ENCODE measurements at regions not wholly inside any gene's neighbourhood (a gene's known extent, or its start where the extent isn't known, plus 50 kb on each side); places are given as distances from the start of the nearest gene placed in this dataset.

- Histone ChIP-seq H3K36me3 (ENCODE audit: insufficient read depth, low read length) (no peaks in the 10 kb centered on the region), H4K20me1 (ENCODE audit: insufficient read depth, low read length) (no peaks in the 10 kb centered on the region), H3K4me1 (ENCODE audit: insufficient read depth, low read length) (peaks cover 14% of the 10 kb centered on the region), H3K4me2 (ENCODE audit: insufficient read depth, low read length) (peak overlapping the region; percentile 51), H3K27ac (ENCODE audit: low read depth, low read length) (no peak overlapping the region), H2AFZ (ENCODE audit: low read length) (peak overlapping the region; percentile 5), H3K79me2 (ENCODE audit: insufficient read depth, low read length) (no peaks in the 10 kb centered on the region), H3K4me3 (ENCODE audit: insufficient read depth, low read length) (no peak overlapping the region), H3K27me3 (ENCODE audit: insufficient read depth, low read length) (peaks cover 10% of the 10 kb centered on the region), H3K9me3 (ENCODE audit: low read depth, low read length) (no peaks in the 10 kb centered on the region)
- TF ChIP-seq CTCF (IDR thresholded peaks at IDR 0.05; ENCODE audit: extremely low read depth, low read depth, low read length): peak; percentile 75
- no peak for DNase-seq (ENCODE audit: insufficient read length, low spot score, missing footprints)
These were observed 88.0 kb upstream of the TMEM260 start for GRCh38 chr14:56491299-56492285.

GRCh38 chr14:56494167-56494566 is 85.4 kb upstream of the TMEM260 start:
- Histone ChIP-seq H3K36me3 (ENCODE audit: insufficient read depth, low read length) (no peaks in the 10 kb centered on the region), H3K4me2 (ENCODE audit: insufficient read depth, low read length) (no peak overlapping the region), H3K9me3 (ENCODE audit: low read depth, low read length) (no peaks in the 10 kb centered on the region), H4K20me1 (ENCODE audit: insufficient read depth, low read length) (no peaks in the 10 kb centered on the region), H3K4me1 (ENCODE audit: insufficient read depth, low read length) (no peaks in the 10 kb centered on the region), H2AFZ (ENCODE audit: low read length) (no peak overlapping the region), H3K4me3 (ENCODE audit: insufficient read depth, low read length) (no peak overlapping the region), H3K79me2 (ENCODE audit: insufficient read depth, low read length) (no peaks in the 10 kb centered on the region), H3K27ac (ENCODE audit: low read depth, low read length) (no peak overlapping the region), H3K27me3 (ENCODE audit: insufficient read depth, low read length) (peaks cover 10% of the 10 kb centered on the region)
- no peak for TF ChIP-seq CTCF (IDR thresholded peaks at IDR 0.05; ENCODE audit: extremely low read depth, low read depth, low read length)
- DNase-seq (ENCODE audit: insufficient read length, low spot score, missing footprints): no peak

- H3K27ac ChIP-seq (ENCODE audit: low read depth, low read length): no peak overlapping the region
- TF ChIP-seq CTCF (IDR thresholded peaks at IDR 0.05; ENCODE audit: extremely low read depth, low read depth, low read length): no peak
- no peak overlapping the region for H3K4me2 ChIP-seq (ENCODE audit: insufficient read depth, low read length)
- H3K9me3 ChIP-seq (ENCODE audit: low read depth, low read length): no peaks in the 10 kb centered on the region
- H3K36me3 ChIP-seq (ENCODE audit: insufficient read depth, low read length): no peaks in the 10 kb centered on the region
- H3K4me3 ChIP-seq (ENCODE audit: insufficient read depth, low read length): no peak overlapping the region
- no peak for DNase-seq (ENCODE audit: insufficient read length, low spot score, missing footprints)
- no peaks in the 10 kb centered on the region for H4K20me1 ChIP-seq (ENCODE audit: insufficient read depth, low read length)
- peaks cover 10% of the 10 kb centered on the region for H3K27me3 ChIP-seq (ENCODE audit: insufficient read depth, low read length)
- no peaks in the 10 kb centered on the region for H3K4me1 ChIP-seq (ENCODE audit: insufficient read depth, low read length)
- no peak overlapping the region for H2AFZ ChIP-seq (ENCODE audit: low read length)
- H3K79me2 ChIP-seq (ENCODE audit: insufficient read depth, low read length): no peaks in the 10 kb centered on the region
These were observed 81.5 kb upstream of the TMEM260 start for GRCh38 chr14:56498112-56498511.

- Histone ChIP-seq H3K4me2 (ENCODE audit: insufficient read depth, low read length) (no peak overlapping the region), H3K79me2 (ENCODE audit: insufficient read depth, low read length) (no peaks in the 10 kb centered on the region), H3K9me3 (ENCODE audit: low read depth, low read length) (no peaks in the 10 kb centered on the region), H3K27me3 (ENCODE audit: insufficient read depth, low read length) (peaks cover 7% of the 10 kb centered on the region), H3K27ac (ENCODE audit: low read depth, low read length) (no peak overlapping the region), H4K20me1 (ENCODE audit: insufficient read depth, low read length) (no peaks in the 10 kb centered on the region), H3K36me3 (ENCODE audit: insufficient read depth, low read length) (no peaks in the 10 kb centered on the region), H2AFZ (ENCODE audit: low read length) (no peak overlapping the region), H3K4me3 (ENCODE audit: insufficient read depth, low read length) (no peak overlapping the region), H3K4me1 (ENCODE audit: insufficient read depth, low read length) (no peaks in the 10 kb centered on the region)
- no peak for DNase-seq (ENCODE audit: insufficient read length, low spot score, missing footprints)
- no peak for TF ChIP-seq CTCF (IDR thresholded peaks at IDR 0.05; ENCODE audit: extremely low read depth, low read depth, low read length)
These were observed 77.6 kb upstream of the TMEM260 start for GRCh38 chr14:56501909-56502530.
